GM19468 (cell line): ENCODE measurements at regions not wholly inside any gene's neighbourhood (a gene's known extent, or its start where the extent isn't known, plus 50 kb on each side); places are given as distances from the start of the nearest gene placed in this dataset.

Experiments used
- ATAC-seq: cut with Tn5 transposase; IDR thresholded peaks from one replicate; pipeline ENCODE4 v1.9.1; 2021; ENCODE audit warnings: mild to moderate bottlenecking, moderate library complexity, moderate number of reproducible peaks; ENCODE audit not compliant: unreplicated experiment; ENCODE audit errors: extremely low read depth

- no peak for ATAC-seq
These were observed 1003.9 kb upstream of the NR2F2 start for GRCh38 chr15:95326431-95327182.

- no peak for ATAC-seq
These were observed 1003.3 kb upstream of the NR2F2 start for GRCh38 chr15:95327183-95327525.

GRCh38 chr15:95327661-95328060 lies 1002.8 kb upstream of the NR2F2 start:
- no peak for ATAC-seq

- ATAC-seq: no peak
These were observed 1001.9 kb upstream of the NR2F2 start for GRCh38 chr15:95328559-95328958.

- no peak for ATAC-seq
These were observed 1001.1 kb upstream of the NR2F2 start for GRCh38 chr15:95329362-95329761.

GRCh38 chr15:95341686-95342085 lies 988.8 kb upstream of the NR2F2 start:
- no peak for ATAC-seq

GRCh38 chr15:95345867-95346266 lies 984.6 kb upstream of the NR2F2 start:
- ATAC-seq: no peak

- no peak for ATAC-seq
These were observed 983.6 kb upstream of the NR2F2 start for GRCh38 chr15:95346721-95347475.

GRCh38 chr15:95347837-95348236 lies 982.7 kb upstream of the NR2F2 start:
- ATAC-seq: no peak

- no peak for ATAC-seq
These were observed 979.6 kb upstream of the NR2F2 start for GRCh38 chr15:95350908-95351307.

- no peak for ATAC-seq
These were observed 977.8 kb upstream of the NR2F2 start for GRCh38 chr15:95352631-95353187.

- ATAC-seq: no peak
These were observed 977.0 kb upstream of the NR2F2 start for GRCh38 chr15:95353512-95353911.

- ATAC-seq: no peak
These were observed 970.5 kb upstream of the NR2F2 start for GRCh38 chr15:95359966-95360365.

- ATAC-seq: no peak
These were observed 968.2 kb upstream of the NR2F2 start for GRCh38 chr15:95362306-95362705.

- no peak for ATAC-seq
These were observed 966.9 kb upstream of the NR2F2 start for GRCh38 chr15:95363646-95364045.

GRCh38 chr15:95365511-95366107 lies 964.9 kb upstream of the NR2F2 start:
- ATAC-seq: no peak

- no peak for ATAC-seq
These were observed 962.3 kb upstream of the NR2F2 start for GRCh38 chr15:95368191-95368590.

- ATAC-seq: no peak
These were observed 961.5 kb upstream of the NR2F2 start for GRCh38 chr15:95368755-95369601.

GRCh38 chr15:95370291-95370690 lies 960.2 kb upstream of the NR2F2 start:
- no peak for ATAC-seq

- ATAC-seq: no peak
These were observed 958.8 kb upstream of the NR2F2 start for GRCh38 chr15:95371664-95372063.
